ENCODE measurements at regions not wholly inside any gene's neighbourhood (a gene's known extent, or its start where the extent isn't known, plus 50 kb on each side); places are given as distances from the start of the nearest gene placed in this dataset.

DNA sequence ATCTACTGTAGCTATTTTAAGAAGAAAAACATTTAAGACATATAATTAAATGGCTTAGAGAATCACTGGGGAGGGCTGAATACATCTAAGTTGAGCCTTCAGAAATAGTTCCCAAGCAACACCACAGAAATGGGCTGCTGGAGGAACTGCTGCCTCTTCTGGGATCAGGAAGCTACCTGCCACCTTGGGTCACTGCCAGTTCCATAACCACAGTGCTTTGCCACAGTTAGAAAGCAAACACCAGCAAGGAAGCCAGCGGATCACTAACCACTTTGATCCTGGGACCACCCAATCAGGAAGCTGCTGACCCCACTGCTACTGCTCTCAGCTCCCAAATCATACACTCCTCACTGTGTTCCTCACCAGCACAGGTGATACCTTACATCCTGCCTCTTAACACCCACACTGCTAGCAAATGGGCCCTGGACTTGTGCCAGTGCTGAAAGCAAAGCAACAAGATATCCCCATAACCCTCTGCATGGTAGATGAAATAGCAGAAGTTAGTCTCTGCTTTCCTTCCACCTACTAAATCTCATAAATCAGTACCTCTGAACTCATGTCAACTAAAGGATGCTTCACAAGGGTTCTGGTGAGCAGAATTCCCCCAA, 346.9 kb downstream of the DEPDC1B start:
- TF ChIP-seq CTCF (IDR thresholded peaks at IDR 0.05; ENCODE audit: poor library complexity) (no peak), EZH2 (IDR thresholded peaks at IDR 0.05; ENCODE audit: borderline replicate concordance) (no peak)
